CD4-positive, CD25-positive, alpha-beta regulatory T cell (primary cell): ENCODE measurements at regions not wholly inside any gene's neighbourhood (a gene's known extent, or its start where the extent isn't known, plus 50 kb on each side); places are given as distances from the start of the nearest gene placed in this dataset.
A peak's percentile ranks its signal among the peaks of the same experiment; 100 is the strongest.
"Not testable (repeated sequence)": the region's sequence is repeated elsewhere in the genome, so short reads cannot be mapped to it uniquely, and the experiment has no call there.

Experiments
- ATAC-seq, 2 donors: fragments of 150-1000 bp; cut with Tn5 transposase; one replicate each; pipeline ENCODE4 v1.10.0; 2021; ENCODE audit warnings: low read depth in 2 of 2, moderate number of reproducible peaks in 2 of 2, moderate library complexity in 1 of 2
- DNase-seq, 3 donors: peaks; one replicate each; pipeline versions ENCODE4 v3.0.0 to v3.0.0-alpha.2; 2012 to 2022; ENCODE audit warnings: mixed read lengths in 1 of 3
- H3K27ac ChIP-seq: one replicate; pipeline ENCODE4 v1.7.0; 2013; ENCODE audit warnings: mild to moderate bottlenecking, low read length; ENCODE audit not compliant: insufficient read depth, poor library complexity, severe bottlenecking
- H3K27me3 ChIP-seq: one replicate; pipeline ENCODE4 v1.7.0; 2013; ENCODE audit warnings: low read length; ENCODE audit not compliant: control insufficient read depth, insufficient read depth
- H3K36me3 ChIP-seq: one replicate; pipeline ENCODE4 v1.7.0; 2013; ENCODE audit warnings: mild to moderate bottlenecking, low read length, moderate library complexity; ENCODE audit not compliant: control insufficient read depth, insufficient read depth
- H3K4me1 ChIP-seq: 2 replicates; pipeline ENCODE4 v1.7.0; 2013; ENCODE audit warnings: mild to moderate bottlenecking, low read length; ENCODE audit not compliant: insufficient read depth, control insufficient read depth, poor library complexity, severe bottlenecking
- H3K4me3 ChIP-seq: one replicate; pipeline ENCODE4 v1.7.0; 2013; ENCODE audit warnings: low read depth, mild to moderate bottlenecking, low read length, moderate library complexity
- H3K9me3 ChIP-seq, 2 experiments: 1 replicate in 1 of 2; 2 replicates in 1 of 2; pipeline ENCODE4 v1.7.0; 2013; ENCODE audit warnings: low read length in 2 of 2, mild to moderate bottlenecking in 1 of 2, moderate library complexity in 1 of 2; ENCODE audit not compliant: control insufficient read depth in 2 of 2
- H3K27ac Mint-ChIP-seq, 3 donors: one replicate each; pipeline ENCODE4 v1.8.0; 2020 to 2022; ENCODE audit warnings: mild to moderate bottlenecking in 3 of 3, mixed read lengths in 3 of 3, moderate library complexity in 2 of 3
- H3K27me3 Mint-ChIP-seq: one replicate; pipeline ENCODE4 v1.8.0; 2022; ENCODE audit warnings: mild to moderate bottlenecking, mixed read lengths
- H3K36me3 Mint-ChIP-seq: one replicate; pipeline ENCODE4 v1.8.0; 2020; ENCODE audit warnings: mixed read lengths
- H3K4me1 Mint-ChIP-seq, 4 donors: one replicate each; pipeline ENCODE4 v1.8.0; 2020 to 2022; ENCODE audit warnings: mixed read lengths in 4 of 4, mild to moderate bottlenecking in 1 of 4
- H3K4me3 Mint-ChIP-seq, 4 donors: one replicate each; pipeline ENCODE4 v1.8.0; 2020 to 2022; ENCODE audit warnings: mild to moderate bottlenecking in 4 of 4, mixed read lengths in 4 of 4, moderate library complexity in 3 of 4
- H3K9me3 Mint-ChIP-seq, 7 donors: one replicate each; pipeline ENCODE4 v1.8.0; 2020 to 2022; ENCODE audit warnings: mixed read lengths in 7 of 7, mild to moderate bottlenecking in 3 of 7, moderate library complexity in 2 of 7

GRCh38 chr16:10280262-10281170, 98.3 kb upstream of the GRIN2A start:
- no peak overlapping the region for H3K4me3 ChIP-seq
- Mint-ChIP-seq H3K9me3 (peaks cover 0 to 8% (median 4%) of the 10 kb centered on the region in 7 donors), H3K36me3 (no peaks in the 10 kb centered on the region)

GRCh38 chr16:10282367-10282766, 100.1 kb upstream of the GRIN2A start:
- Mint-ChIP-seq H3K27me3 (peaks cover 4% of the 10 kb centered on the region), H3K4me1 (no peaks in the 10 kb centered on the region), H3K36me3 (no peaks in the 10 kb centered on the region), H3K9me3 (peaks cover 0 to 11% (median 0%) of the 10 kb centered on the region in 7 donors), H3K27ac (no peak overlapping the region), H3K4me3 (no peak overlapping the region)
- Histone ChIP-seq H3K27ac (no peak overlapping the region), H3K27me3 (no peaks in the 10 kb centered on the region), H3K4me1 (no peaks in the 10 kb centered on the region), H3K9me3 (no peaks in the 10 kb centered on the region), H3K4me3 (no peak overlapping the region), H3K36me3 (no peaks in the 10 kb centered on the region)
- DNase-seq (no peak), ATAC-seq (no peak)

More at GRCh38 chr16:10280262-10281170, 98.3 kb upstream of the GRIN2A start:
- H3K27ac Mint-ChIP-seq: no peak overlapping the region
- no peak for ATAC-seq
- Histone ChIP-seq H3K9me3 (no peaks in the 10 kb centered on the region), H3K27me3 (no peaks in the 10 kb centered on the region), H3K4me1 (peaks cover 5% of the 10 kb centered on the region), H3K27ac (no peak overlapping the region), H3K36me3 (no peaks in the 10 kb centered on the region)
- H3K4me1 Mint-ChIP-seq: peaks cover 0 to 8% (median 6%) of the 10 kb centered on the region in 4 donors
- DNase-seq: no peak
- no peaks in the 10 kb centered on the region for H3K27me3 Mint-ChIP-seq
- H3K4me3 Mint-ChIP-seq: no peak overlapping the region

DNA sequence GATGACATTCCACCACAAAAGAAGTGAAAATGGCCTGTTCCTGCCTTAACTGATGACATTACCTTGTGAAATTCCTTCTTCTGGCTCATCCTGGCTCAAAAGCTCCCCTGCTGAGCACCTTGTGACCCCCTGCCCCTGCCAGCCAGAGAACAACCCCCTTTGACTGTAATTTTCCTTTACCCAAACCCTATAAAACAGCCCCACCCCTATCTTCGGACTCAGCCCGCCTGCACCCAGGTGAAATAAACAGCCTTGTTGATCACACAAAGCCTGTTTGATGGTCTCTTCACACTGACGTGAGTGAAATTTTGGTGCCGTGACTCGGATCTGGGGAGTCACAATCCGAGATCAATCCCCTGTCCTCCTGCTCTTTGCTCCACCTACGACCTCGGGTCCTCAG, 101.0 kb upstream of the GRIN2A start:
- H3K27me3 ChIP-seq, H3K9me3 ChIP-seq, H3K27ac ChIP-seq, H3K4me1 ChIP-seq, H3K36me3 ChIP-seq, H3K4me3 ChIP-seq, H3K27me3 Mint-ChIP-seq, ATAC-seq, H3K9me3 Mint-ChIP-seq, H3K36me3 Mint-ChIP-seq, H3K4me1 Mint-ChIP-seq, DNase-seq: not testable (repeated sequence)
- Mint-ChIP-seq H3K27ac (peak overlapping the region in 2 of 3 donors; percentile 11 to 64), H3K4me3 (peak overlapping the region in 1 of 4 donors; percentile 44)

GRCh38 chr16:10290467-10291105, 95.3 kb upstream of the ATF7IP2 start:
- not testable (repeated sequence) for H3K27ac ChIP-seq, DNase-seq, H3K4me1 ChIP-seq, H3K9me3 ChIP-seq, H3K27me3 Mint-ChIP-seq, H3K4me3 ChIP-seq, H3K4me3 Mint-ChIP-seq, H3K27me3 ChIP-seq, ATAC-seq, H3K27ac Mint-ChIP-seq, H3K36me3 ChIP-seq, H3K4me1 Mint-ChIP-seq, H3K36me3 Mint-ChIP-seq
- peaks cover 3 to 30% (median 15%) of the 10 kb centered on the region in 7 donors for H3K9me3 Mint-ChIP-seq

DNA sequence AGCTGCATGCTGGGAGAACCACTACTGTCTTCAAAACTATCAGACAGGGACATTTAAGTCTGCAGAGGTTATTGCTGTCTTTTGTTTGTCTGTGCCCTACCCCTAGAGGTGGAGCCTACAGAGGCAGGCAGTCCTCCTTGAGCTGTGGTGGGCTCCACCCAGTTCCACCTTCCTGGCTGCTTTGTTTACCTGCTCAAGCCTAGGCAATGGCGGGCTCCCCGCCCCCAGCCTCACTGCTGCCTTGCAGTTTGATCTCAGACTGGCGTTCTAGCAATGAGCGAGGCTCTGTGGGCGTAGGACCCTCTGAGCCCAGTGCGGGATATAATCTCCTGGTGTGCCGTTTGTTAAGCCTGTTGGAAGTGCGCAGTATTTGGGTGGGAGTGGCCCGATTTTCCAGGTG, 93.7 kb upstream of the ATF7IP2 start:
- not testable (repeated sequence) for H3K36me3 Mint-ChIP-seq, H3K9me3 ChIP-seq, H3K36me3 ChIP-seq, ATAC-seq, H3K4me3 ChIP-seq, H3K4me1 ChIP-seq, H3K4me1 Mint-ChIP-seq, H3K27ac Mint-ChIP-seq, DNase-seq, H3K27me3 ChIP-seq, H3K27me3 Mint-ChIP-seq, H3K27ac ChIP-seq, H3K4me3 Mint-ChIP-seq
- peaks cover 3 to 27% (median 12%) of the 10 kb centered on the region in 7 donors for H3K9me3 Mint-ChIP-seq

DNA sequence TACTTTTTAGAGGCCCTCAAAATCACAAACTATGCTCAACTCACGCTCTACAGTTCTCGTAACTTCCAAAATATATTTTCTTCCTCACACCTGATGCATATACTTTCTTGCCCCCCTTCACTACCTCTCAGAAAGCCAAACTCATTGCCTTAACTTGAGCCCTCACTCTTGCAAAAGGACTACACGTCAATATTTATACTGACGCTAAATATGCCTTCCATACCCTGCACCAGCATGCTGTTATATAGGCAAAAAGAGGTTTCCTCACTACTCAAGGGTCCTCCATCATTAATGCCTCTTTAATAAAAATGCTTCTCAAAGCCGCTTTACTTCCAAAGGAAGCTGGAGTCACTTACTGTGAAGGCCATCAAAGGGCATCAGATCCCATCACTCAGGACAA, 92.9 kb upstream of the ATF7IP2 start:
- not testable (repeated sequence) for H3K27me3 Mint-ChIP-seq, H3K4me1 Mint-ChIP-seq, H3K27ac Mint-ChIP-seq, H3K36me3 Mint-ChIP-seq, H3K27me3 ChIP-seq, H3K4me3 Mint-ChIP-seq, DNase-seq, H3K4me1 ChIP-seq, H3K9me3 ChIP-seq, ATAC-seq, H3K36me3 ChIP-seq, H3K27ac ChIP-seq, H3K4me3 ChIP-seq
- peaks cover 3 to 27% (median 12%) of the 10 kb centered on the region in 7 donors for H3K9me3 Mint-ChIP-seq

DNA sequence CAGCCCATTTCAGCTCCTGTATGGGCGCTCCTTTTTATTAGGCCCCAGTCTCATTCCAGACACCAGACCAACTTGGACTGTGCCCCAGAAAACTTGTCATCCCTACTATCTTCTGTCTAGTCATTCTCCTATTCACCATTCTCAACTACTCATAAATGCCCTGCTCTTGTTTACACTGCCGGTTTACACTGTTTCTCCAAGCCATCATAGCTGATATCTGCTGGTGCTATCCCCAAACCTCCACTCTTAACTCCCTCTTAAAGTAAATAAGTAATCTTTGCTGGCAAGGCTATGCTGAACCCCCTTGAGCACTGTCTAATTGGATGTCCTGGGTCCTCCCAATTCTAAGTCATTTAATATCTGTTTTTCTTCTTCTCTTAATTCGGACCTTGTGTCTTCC, 91.7 kb upstream of the ATF7IP2 start:
- not testable (repeated sequence) for DNase-seq, H3K36me3 Mint-ChIP-seq, H3K27me3 ChIP-seq, H3K9me3 ChIP-seq, H3K4me3 ChIP-seq, H3K4me1 ChIP-seq, ATAC-seq, H3K4me3 Mint-ChIP-seq, H3K36me3 ChIP-seq, H3K27ac ChIP-seq, H3K4me1 Mint-ChIP-seq, H3K27me3 Mint-ChIP-seq
- peak overlapping the region in 1 of 3 donors; percentile 39 for H3K27ac Mint-ChIP-seq
- peaks cover 3 to 27% (median 12%) of the 10 kb centered on the region in 7 donors for H3K9me3 Mint-ChIP-seq
